ENCODE measurements at regions not wholly inside any gene's neighbourhood (a gene's known extent, or its start where the extent isn't known, plus 50 kb on each side); places are given as distances from the start of the nearest gene placed in this dataset.

GRCh38 chr13:76638882-76639281, 247.3 kb downstream of the KCTD12 start:
- no peak overlapping the region for H3K4me3 ChIP-seq (replicated peaks; ENCODE audit: insufficient read depth, low read length)
- peaks cover 4% of the 10 kb centered on the region for H3K27me3 ChIP-seq (ENCODE audit: insufficient read depth, poor library complexity, severe bottlenecking)
- no peak for DNase-seq (ENCODE audit: low read depth in 1 of 2, low spot score in 1 of 2)
- H3K27ac ChIP-seq (replicated peaks): no peak overlapping the region
- TF ChIP-seq POLR2AphosphoS5 (IDR thresholded peaks at IDR 0.05; ENCODE audit: low read depth): no peak
- TF ChIP-seq CTCF (IDR thresholded peaks at IDR 0.05; ENCODE audit: insufficient read depth, low read length): no peak
- no peak for TF ChIP-seq GABPA (IDR thresholded peaks at IDR 0.05; ENCODE audit: low read depth)
- TF ChIP-seq SPI1 (IDR thresholded peaks at IDR 0.05; ENCODE audit: borderline replicate concordance, low read depth): no peak
- no peak for TF ChIP-seq REST (IDR thresholded peaks at IDR 0.05; ENCODE audit: insufficient replicate concordance, low read depth)

- no peak for DNase-seq (ENCODE audit: low read depth in 1 of 2, low spot score in 1 of 2)
- Histone ChIP-seq H3K27me3 (ENCODE audit: insufficient read depth, poor library complexity, severe bottlenecking) (no peaks in the 10 kb centered on the region), H3K27ac (replicated peaks) (no peak overlapping the region), H3K4me3 (replicated peaks; ENCODE audit: insufficient read depth, low read length) (no peak overlapping the region)
- TF ChIP-seq SPI1 (IDR thresholded peaks at IDR 0.05; ENCODE audit: borderline replicate concordance, low read depth) (no peak), POLR2AphosphoS5 (IDR thresholded peaks at IDR 0.05; ENCODE audit: low read depth) (no peak), GABPA (IDR thresholded peaks at IDR 0.05; ENCODE audit: low read depth) (no peak), REST (IDR thresholded peaks at IDR 0.05; ENCODE audit: insufficient replicate concordance, low read depth) (no peak), CTCF (IDR thresholded peaks at IDR 0.05; ENCODE audit: insufficient read depth, low read length) (no peak)
These were observed 248.0 kb downstream of the KCTD12 start for GRCh38 chr13:76638181-76638580.

- Histone ChIP-seq H3K27ac (replicated peaks) (no peak overlapping the region), H3K4me3 (replicated peaks; ENCODE audit: insufficient read depth, low read length) (no peak overlapping the region), H3K27me3 (ENCODE audit: insufficient read depth, poor library complexity, severe bottlenecking) (no peaks in the 10 kb centered on the region)
- DNase-seq (ENCODE audit: low read depth in 1 of 2, low spot score in 1 of 2): no peak
- TF ChIP-seq REST (IDR thresholded peaks at IDR 0.05; ENCODE audit: insufficient replicate concordance, low read depth) (no peak), POLR2AphosphoS5 (IDR thresholded peaks at IDR 0.05; ENCODE audit: low read depth) (no peak), CTCF (IDR thresholded peaks at IDR 0.05; ENCODE audit: insufficient read depth, low read length) (no peak), SPI1 (IDR thresholded peaks at IDR 0.05; ENCODE audit: borderline replicate concordance, low read depth) (no peak), GABPA (IDR thresholded peaks at IDR 0.05; ENCODE audit: low read depth) (no peak)
These were observed 248.5 kb downstream of the KCTD12 start for GRCh38 chr13:76637641-76638141.
